Natural killer cell (primary cell): ENCODE measurements at regions not wholly inside any gene's neighbourhood (a gene's known extent, or its start where the extent isn't known, plus 50 kb on each side); places are given as distances from the start of the nearest gene placed in this dataset.

ENCODE experiments used
- ATAC-seq, 3 donors: fragments of 150-1000 bp in 2 of 3; fragments of 200-7000 bp in 1 of 3; cut with Tn5 transposase; 1 replicate in 1 of 3; 2 replicates in 2 of 3; pipeline ENCODE4 v1.10.0; 2021; ENCODE audit warnings: mild to moderate bottlenecking in 2 of 3, moderate library complexity in 2 of 3
- DNase-seq, 2 donors: peaks; one replicate each; pipeline versions ENCODE4 v3.0.0 to v3.0.0-alpha.2; 2013 to 2021; ENCODE audit warnings: mixed read lengths in 1 of 2
- H3K27ac ChIP-seq: one replicate; pipeline ENCODE4 v1.5.1; 2013; ENCODE audit warnings: mild to moderate bottlenecking, low read length
- H3K27me3 ChIP-seq: one replicate; pipeline ENCODE4 v1.6.1; 2013; ENCODE audit warnings: low read length; ENCODE audit not compliant: control insufficient read depth, insufficient read depth
- H3K36me3 ChIP-seq: one replicate; pipeline ENCODE4 v1.6.1; 2013; ENCODE audit warnings: low read length; ENCODE audit not compliant: control insufficient read depth, insufficient read depth
- H3K4me1 ChIP-seq: one replicate; pipeline ENCODE4 v1.6.1; 2013; ENCODE audit warnings: low read length; ENCODE audit not compliant: control insufficient read depth, insufficient read depth
- H3K4me3 ChIP-seq: one replicate; pipeline ENCODE4 v1.5.1; 2013; ENCODE audit warnings: low read length
- H3K9me3 ChIP-seq: one replicate; pipeline ENCODE4 v1.6.1; 2013; ENCODE audit warnings: low read length; ENCODE audit not compliant: control insufficient read depth, insufficient read depth
- H3K27ac Mint-ChIP-seq, 2 donors: one replicate each; pipeline ENCODE4 v1.8.0; 2022; ENCODE audit warnings: mild to moderate bottlenecking in 2 of 2, mixed read lengths in 2 of 2, moderate library complexity in 1 of 2
- H3K27me3 Mint-ChIP-seq, 2 donors: one replicate each; pipeline ENCODE4 v1.8.0; 2022; ENCODE audit warnings: low read depth in 2 of 2, mixed read lengths in 2 of 2
- H3K36me3 Mint-ChIP-seq: one replicate; pipeline ENCODE4 v1.8.0; 2022; ENCODE audit warnings: mixed read lengths
- H3K4me1 Mint-ChIP-seq, 2 donors: one replicate each; pipeline ENCODE4 v1.8.0; 2022; ENCODE audit warnings: mixed read lengths in 2 of 2
- H3K4me3 Mint-ChIP-seq: one replicate; pipeline ENCODE4 v1.8.0; 2022; ENCODE audit warnings: mild to moderate bottlenecking, moderate library complexity, mixed read lengths
- H3K9me3 Mint-ChIP-seq, 2 donors: one replicate each; pipeline ENCODE4 v1.8.0; 2022; ENCODE audit warnings: mixed read lengths in 2 of 2
- CTCF ChIP-seq: fragments of 200-600 bp; IDR thresholded peaks from one replicate; pipeline ENCODE4 v1.8.0; 2022; ENCODE audit warnings: antibody characterized with exemption
- WGBS: methylation state at CpG from one replicate; pipeline ENCODE4 v1.1.7; 2013; ENCODE audit warnings: missing lambda C conversion rate; ENCODE audit not compliant: insufficient coverage; 5-methylcytosine and 5-hydroxymethylcytosine counted together
- intact Hi-C: fragments of 100-400 bp; cut with micrococcal nuclease; formaldehyde crosslinking; loops from one replicate; pipeline ENCODE4 v1.14.2; 2022

GRCh38 chr2:20148426-20148922 lies 76.5 kb downstream of the SDC1 start:
- H3K9me3 Mint-ChIP-seq: no peaks in the 10 kb centered on the region
- WGBS: 88% methylated on average over 3 of the region's 5 CpGs
- TF ChIP-seq CTCF: no peak
- Histone ChIP-seq H3K27me3 (peaks cover 2% of the 10 kb centered on the region), H3K4me1 (no peaks in the 10 kb centered on the region), H3K9me3 (no peaks in the 10 kb centered on the region), H3K36me3 (no peaks in the 10 kb centered on the region), H3K27ac (no peak overlapping the region), H3K4me3 (no peak overlapping the region)
- ATAC-seq (no peak), DNase-seq (no peak)
- H3K27ac Mint-ChIP-seq: no peak overlapping the region
- H3K4me1 Mint-ChIP-seq: no peaks in the 10 kb centered on the region
- H3K36me3 Mint-ChIP-seq: no peaks in the 10 kb centered on the region
- no peak overlapping the region for H3K4me3 Mint-ChIP-seq
- intact Hi-C loops: no loop called here
- H3K27me3 Mint-ChIP-seq: peaks cover 18 to 51% of the 10 kb centered on the region in 2 donors

- no peak overlapping the region for H3K4me3 ChIP-seq
- Mint-ChIP-seq H3K27me3 (peaks cover 17 to 44% of the 10 kb centered on the region in 2 donors), H3K4me1 (no peaks in the 10 kb centered on the region), H3K9me3 (no peaks in the 10 kb centered on the region), H3K36me3 (no peaks in the 10 kb centered on the region), H3K4me3 (no peak overlapping the region), H3K27ac (no peak overlapping the region)
- H3K9me3 ChIP-seq: no peaks in the 10 kb centered on the region
- ATAC-seq: no peak
- intact Hi-C loops: no loop called here
- H3K4me1 ChIP-seq: no peaks in the 10 kb centered on the region
- DNase-seq: no peak
- 88% methylated on average over 3 of the region's 3 CpGs for WGBS
- TF ChIP-seq CTCF: no peak
- peaks cover 2% of the 10 kb centered on the region for H3K27me3 ChIP-seq
- H3K36me3 ChIP-seq: no peaks in the 10 kb centered on the region
- H3K27ac ChIP-seq: no peak overlapping the region
These were observed 77.6 kb downstream of the SDC1 start for GRCh38 chr2:20147351-20147750.

GRCh38 chr2:20146401-20146800 lies 78.5 kb downstream of the SDC1 start:
- H3K27me3 ChIP-seq: peaks cover 2% of the 10 kb centered on the region
- no peaks in the 10 kb centered on the region for H3K9me3 ChIP-seq
- no peak overlapping the region for H3K27ac ChIP-seq
- H3K27ac Mint-ChIP-seq: no peak overlapping the region
- no peak for TF ChIP-seq CTCF
- WGBS: 38% methylated on average over 2 of the region's 2 CpGs
- no peaks in the 10 kb centered on the region for H3K9me3 Mint-ChIP-seq
- peaks cover 17 to 44% of the 10 kb centered on the region in 2 donors for H3K27me3 Mint-ChIP-seq
- DNase-seq: no peak
- H3K36me3 ChIP-seq: no peaks in the 10 kb centered on the region
- no peaks in the 10 kb centered on the region for H3K36me3 Mint-ChIP-seq
- intact Hi-C loops: no loop called here
- H3K4me1 Mint-ChIP-seq: no peaks in the 10 kb centered on the region
- no peak overlapping the region for H3K4me3 ChIP-seq
- no peak for ATAC-seq
- no peak overlapping the region for H3K4me3 Mint-ChIP-seq
- H3K4me1 ChIP-seq: no peaks in the 10 kb centered on the region

GRCh38 chr2:20145497-20146193 lies 79.3 kb downstream of the SDC1 start:
- H3K4me1 Mint-ChIP-seq: no peaks in the 10 kb centered on the region
- no peak for TF ChIP-seq CTCF
- WGBS: 60% methylated on average over 8 of the region's 11 CpGs
- H3K36me3 Mint-ChIP-seq: no peaks in the 10 kb centered on the region
- H3K27ac Mint-ChIP-seq: no peak overlapping the region
- no peak overlapping the region for H3K4me3 Mint-ChIP-seq
- Histone ChIP-seq H3K4me1 (no peaks in the 10 kb centered on the region), H3K9me3 (no peaks in the 10 kb centered on the region), H3K27ac (no peak overlapping the region), H3K36me3 (no peaks in the 10 kb centered on the region), H3K4me3 (no peak overlapping the region), H3K27me3 (peaks cover 2% of the 10 kb centered on the region)
- peaks cover 14 to 42% of the 10 kb centered on the region in 2 donors for H3K27me3 Mint-ChIP-seq
- ATAC-seq (no peak), DNase-seq (no peak)
- H3K9me3 Mint-ChIP-seq: no peaks in the 10 kb centered on the region
- intact Hi-C loops: no loop called here
